HCT116 (cell line): ENCODE measurements at regions not wholly inside any gene's neighbourhood (a gene's known extent, or its start where the extent isn't known, plus 50 kb on each side); places are given as distances from the start of the nearest gene placed in this dataset.

Experiments used
- ATAC-seq: fragments of 200-7000 bp; cut with Tn5 transposase; 2 replicates; pipeline ENCODE4 v1.9.1; 2020; ENCODE audit warnings: mild to moderate bottlenecking, moderate library complexity
- BruUV-seq: library from RNA; stranded (reverse); fragments of 400-500 nt; replicated peaks from 2 replicates; lab custom pipeline; 2021; lab: Mats Ljungman, UMichigan
- CTCF ChIA-PET: fragments of 300-600 bp; sonication (Branson Sonifier 250); formaldehyde crosslinking; loops from one replicate; lab custom pipeline; 2021; ENCODE audit warnings: antibody characterized with exemption; lab: Charles Lee
- POLR2A ChIA-PET: fragments of 300-600, 350-600 bp; sonication (Branson Sonifier 250); formaldehyde crosslinking; loops from one replicate; lab custom pipeline; 2021; ENCODE audit warnings: antibody characterized with exemption; lab: Charles Lee
- RAD21 ChIA-PET, 2 experiments: fragments of 300-600 bp; sonication (Branson Sonifier 250); formaldehyde crosslinking; loops; one replicate each; lab custom pipeline; 2023; ENCODE audit warnings: low total read pairs in 2 of 2; ENCODE audit not compliant: uncharacterized antibody in 2 of 2, unreplicated experiment in 2 of 2, low non-redundant PET in 1 of 2; lab: Charles Lee
- DNase-seq: peaks from one replicate; pipeline ENCODE4 v3.0.0-alpha.2; 2010; ENCODE audit warnings: low read depth, low spot score
- H2AFZ ChIP-seq: fragments of 200-600 bp; shearing (Covaris generic), sonication (generic); 2 replicates; pipeline ENCODE4 v1.6.1; 2017; ENCODE audit warnings: low read depth, mixed run types, mixed read lengths, antibody characterized with exemption, low read length; ENCODE audit not compliant: poor library complexity, severe bottlenecking
- H3K27ac ChIP-seq: 2 replicates; pipeline ENCODE4 v1.5.1; 2012; ENCODE audit warnings: low read depth, low read length
- H3K27me3 ChIP-seq: fragments of 200-600 bp; sonication (generic); 2 replicates; pipeline ENCODE4 v1.6.1; 2016; ENCODE audit warnings: mixed run types, low read length, mixed read lengths; ENCODE audit not compliant: insufficient read depth
- H3K36me3 ChIP-seq, 2 experiments: fragments of 200-500 bp in 1 of 2; fragments of 200-600 bp in 1 of 2; sonication (Bioruptor generic) in 1 of 2; sonication (generic) in 1 of 2; 2 replicates each; pipeline versions ENCODE4 v1.5.1 to v1.6.1; 2014 to 2016; ENCODE audit warnings: low read length in 2 of 2, inconsistent platforms in 1 of 2, mixed read lengths in 1 of 2, mixed run types in 1 of 2; ENCODE audit not compliant: insufficient read depth in 2 of 2, control insufficient read depth in 1 of 2
- H3K4me1 ChIP-seq, 2 experiments: fragments of 200-600 bp in 1 of 2; sonication (generic) in 1 of 2; 2 replicates each; pipeline versions ENCODE4 v1.5.1 to v1.6.1; 2012 to 2017; ENCODE audit warnings: low read length in 2 of 2, inconsistent platforms in 1 of 2, mild to moderate bottlenecking in 1 of 2, mixed read lengths in 1 of 2, mixed run types in 1 of 2, moderate library complexity in 1 of 2; ENCODE audit not compliant: insufficient read depth in 2 of 2, control insufficient read depth in 1 of 2
- H3K4me2 ChIP-seq: fragments of 200-600 bp; sonication (generic); 2 replicates; pipeline ENCODE4 v1.6.1; 2017; ENCODE audit warnings: mixed run types, low read length, mixed read lengths
- H3K4me3 ChIP-seq, 2 experiments: fragments of 200-600 bp in 1 of 2; sonication (generic) in 1 of 2; replicated peaks in 1 of 2; 2 replicates each; pipeline ENCODE4 v1.5.1; 2011 to 2016; ENCODE audit warnings: low read length in 2 of 2, control low read depth in 1 of 2, low read depth in 1 of 2, mild to moderate bottlenecking in 1 of 2, mixed read lengths in 1 of 2, mixed run types in 1 of 2
- H3K79me2 ChIP-seq: fragments of 200-600 bp; sonication (generic); 2 replicates; pipeline ENCODE4 v1.6.1; 2017; ENCODE audit warnings: mild to moderate bottlenecking, mixed run types, low read length, moderate library complexity, mixed read lengths; ENCODE audit not compliant: insufficient read depth
- H3K9ac ChIP-seq: fragments of 200-600 bp; sonication (generic); 2 replicates; pipeline ENCODE4 v1.6.1; 2016; ENCODE audit warnings: low read length, mixed read lengths
- H3K9me2 ChIP-seq: fragments of 200-600 bp; sonication (generic), shearing (Covaris generic); 2 replicates; pipeline ENCODE4 v1.6.1; 2017; ENCODE audit warnings: mixed run types, mild to moderate bottlenecking, moderate library complexity; ENCODE audit not compliant: insufficient read depth
- H3K9me3 ChIP-seq, 2 experiments: fragments of 200-500 bp in 1 of 2; fragments of 200-600 bp in 1 of 2; sonication (Bioruptor generic) in 1 of 2; sonication (generic) in 1 of 2; 2 replicates each; pipeline ENCODE4 v1.6.1; 2014 to 2017; ENCODE audit warnings: low read length in 2 of 2, mixed read lengths in 2 of 2, inconsistent platforms in 1 of 2, low read depth in 1 of 2, mild to moderate bottlenecking in 1 of 2, mixed run types in 1 of 2, moderate library complexity in 1 of 2; ENCODE audit not compliant: control insufficient read depth in 1 of 2, insufficient read depth in 1 of 2
- H4K20me1 ChIP-seq: fragments of 200-600 bp; sonication (generic), shearing (Covaris generic); 2 replicates; pipeline ENCODE4 v1.6.1; 2017; ENCODE audit warnings: mixed run types, mild to moderate bottlenecking, moderate library complexity; ENCODE audit not compliant: insufficient read depth
- CTCF ChIP-seq, 3 experiments: fragments of 200-600 bp in 1 of 3; sonication (generic) in 1 of 3; IDR thresholded peaks in 2 of 3; conservative IDR thresholded peaks in 1 of 3; 2 replicates each; pipeline ENCODE4 v1.5.1; 2012 to 2017; ENCODE audit warnings: low read depth in 2 of 3, low read length in 2 of 3, antibody characterized with exemption in 1 of 3, borderline replicate concordance in 1 of 3, control low read depth in 1 of 3, mild to moderate bottlenecking in 1 of 3, mixed read lengths in 1 of 3, mixed run types in 1 of 3, moderate library complexity in 1 of 3; ENCODE audit not compliant: insufficient read depth in 1 of 3
- EZH2phosphoT487 ChIP-seq: fragments of 200-600 bp; IDR thresholded peaks from 2 replicates; pipeline ENCODE4 v1.6.1; 2018; ENCODE audit warnings: antibody characterized with exemption, borderline replicate concordance
- JUND ChIP-seq: IDR thresholded peaks from 2 replicates; pipeline ENCODE4 v1.6.1; 2012
- REST ChIP-seq: IDR thresholded peaks from 2 replicates; pipeline ENCODE4 v1.6.1; 2012; ENCODE audit warnings: low read depth
- ZBTB33 ChIP-seq: IDR thresholded peaks from 2 replicates; pipeline ENCODE4 v1.6.1; 2011; ENCODE audit warnings: mild to moderate bottlenecking, low read length, moderate library complexity; ENCODE audit not compliant: insufficient replicate concordance; ENCODE audit errors: extremely low read depth
- ZFX ChIP-seq: fragments of 450-650 bp; IDR thresholded peaks from 2 replicates; pipeline ENCODE4 v1.6.1; 2017
- intact Hi-C: fragments of 100-400 bp; cut with micrococcal nuclease; formaldehyde crosslinking; loops from 2 replicates; pipeline ENCODE4 v1.10.0; 2022

- no peak for DNase-seq
- no peak overlapping the region for H3K9ac ChIP-seq
- RAD21 ChIA-PET, result no interaction called here
- no peak overlapping the region for H2AFZ ChIP-seq
- H3K4me3 ChIP-seq, result no peak overlapping the region
- no peaks in the 10 kb centered on the region for H3K36me3 ChIP-seq
- TF ChIP-seq ZBTB33 (no peak), JUND (no peak), ZFX (no peak), CTCF (IDR thresholded peaks at IDR 0.05 in 2 of 3, conservative IDR thresholded peaks at IDR 0.05 in 1 of 3; ENCODE audit: borderline replicate concordance in 1 of 3, insufficient read depth in 1 of 3, low read depth in 2 of 3, low read length in 2 of 3) (no peak), REST (no peak), EZH2phosphoT487 (no peak)
- TF ChIP-seq, all 23 proteins: peak for 0
- ChIA-PET POLR2A (no interaction called here), CTCF (no interaction called here)
- Histone ChIP-seq H3K4me1 (no peaks in the 10 kb centered on the region), H3K27me3 (peaks cover 51% of the 10 kb centered on the region), H4K20me1 (no peaks in the 10 kb centered on the region), H3K27ac (no peak overlapping the region), H3K9me3 (no peaks in the 10 kb centered on the region), H3K79me2 (no peaks in the 10 kb centered on the region), H3K9me2 (no peaks in the 10 kb centered on the region), H3K4me2 (no peak overlapping the region)
- intact Hi-C loops, result no loop called here
- no peak for ATAC-seq
- no TSS peak for BruUV-seq
Measured at GRCh38 chr2:118611691-118612090, 235.8 kb downstream of the EN1 start.
